GM20000 (cell line): ENCODE measurements at regions not wholly inside any gene's neighbourhood (a gene's known extent, or its start where the extent isn't known, plus 50 kb on each side); places are given as distances from the start of the nearest gene placed in this dataset.

Experiments used
- DNase-seq: peaks from one replicate; pipeline ENCODE4 v3.0.0; 2012; ENCODE audit warnings: low spot score
- TF ChIP-seq, protein P1 (sequence below): IDR thresholded peaks from 2 replicates; pipeline ENCODE4 v1.5.1; 2012; ENCODE audit warnings: mild to moderate bottlenecking, control low read depth; ENCODE audit errors: extremely low read depth, missing control alignments

GRCh38 chr10:78868456-78868855 is 200.3 kb upstream of the ZMIZ1 start:
- no peak for DNase-seq
- TF ChIP-seq, protein P1, sequence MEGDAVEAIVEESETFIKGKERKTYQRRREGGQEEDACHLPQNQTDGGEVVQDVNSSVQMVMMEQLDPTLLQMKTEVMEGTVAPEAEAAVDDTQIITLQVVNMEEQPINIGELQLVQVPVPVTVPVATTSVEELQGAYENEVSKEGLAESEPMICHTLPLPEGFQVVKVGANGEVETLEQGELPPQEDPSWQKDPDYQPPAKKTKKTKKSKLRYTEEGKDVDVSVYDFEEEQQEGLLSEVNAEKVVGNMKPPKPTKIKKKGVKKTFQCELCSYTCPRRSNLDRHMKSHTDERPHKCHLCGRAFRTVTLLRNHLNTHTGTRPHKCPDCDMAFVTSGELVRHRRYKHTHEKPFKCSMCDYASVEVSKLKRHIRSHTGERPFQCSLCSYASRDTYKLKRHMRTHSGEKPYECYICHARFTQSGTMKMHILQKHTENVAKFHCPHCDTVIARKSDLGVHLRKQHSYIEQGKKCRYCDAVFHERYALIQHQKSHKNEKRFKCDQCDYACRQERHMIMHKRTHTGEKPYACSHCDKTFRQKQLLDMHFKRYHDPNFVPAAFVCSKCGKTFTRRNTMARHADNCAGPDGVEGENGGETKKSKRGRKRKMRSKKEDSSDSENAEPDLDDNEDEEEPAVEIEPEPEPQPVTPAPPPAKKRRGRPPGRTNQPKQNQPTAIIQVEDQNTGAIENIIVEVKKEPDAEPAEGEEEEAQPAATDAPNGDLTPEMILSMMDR = no peak

DNA sequence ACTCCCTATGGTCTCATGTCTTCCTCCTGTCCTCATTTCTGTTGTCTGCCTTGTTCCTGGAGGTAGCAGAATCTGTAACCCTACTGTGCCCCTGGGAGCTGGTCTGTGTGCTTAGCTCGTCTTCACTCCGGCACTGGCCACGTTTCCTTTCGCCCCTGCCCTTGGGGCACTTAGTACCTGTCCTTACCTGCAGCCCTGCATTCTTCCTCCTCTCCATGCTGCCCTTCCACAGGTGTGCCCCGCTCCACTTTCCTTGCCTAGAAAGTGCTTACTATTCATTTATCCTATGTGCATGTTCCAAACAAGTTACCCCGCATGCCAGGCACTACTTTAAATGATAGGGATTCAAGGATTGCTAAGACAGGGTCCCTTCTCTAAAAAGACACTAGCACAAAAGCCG is 199.9 kb upstream of the ZMIZ1 start:
- TF ChIP-seq, protein P1 = no peak
- DNase-seq = no peak

DNA sequence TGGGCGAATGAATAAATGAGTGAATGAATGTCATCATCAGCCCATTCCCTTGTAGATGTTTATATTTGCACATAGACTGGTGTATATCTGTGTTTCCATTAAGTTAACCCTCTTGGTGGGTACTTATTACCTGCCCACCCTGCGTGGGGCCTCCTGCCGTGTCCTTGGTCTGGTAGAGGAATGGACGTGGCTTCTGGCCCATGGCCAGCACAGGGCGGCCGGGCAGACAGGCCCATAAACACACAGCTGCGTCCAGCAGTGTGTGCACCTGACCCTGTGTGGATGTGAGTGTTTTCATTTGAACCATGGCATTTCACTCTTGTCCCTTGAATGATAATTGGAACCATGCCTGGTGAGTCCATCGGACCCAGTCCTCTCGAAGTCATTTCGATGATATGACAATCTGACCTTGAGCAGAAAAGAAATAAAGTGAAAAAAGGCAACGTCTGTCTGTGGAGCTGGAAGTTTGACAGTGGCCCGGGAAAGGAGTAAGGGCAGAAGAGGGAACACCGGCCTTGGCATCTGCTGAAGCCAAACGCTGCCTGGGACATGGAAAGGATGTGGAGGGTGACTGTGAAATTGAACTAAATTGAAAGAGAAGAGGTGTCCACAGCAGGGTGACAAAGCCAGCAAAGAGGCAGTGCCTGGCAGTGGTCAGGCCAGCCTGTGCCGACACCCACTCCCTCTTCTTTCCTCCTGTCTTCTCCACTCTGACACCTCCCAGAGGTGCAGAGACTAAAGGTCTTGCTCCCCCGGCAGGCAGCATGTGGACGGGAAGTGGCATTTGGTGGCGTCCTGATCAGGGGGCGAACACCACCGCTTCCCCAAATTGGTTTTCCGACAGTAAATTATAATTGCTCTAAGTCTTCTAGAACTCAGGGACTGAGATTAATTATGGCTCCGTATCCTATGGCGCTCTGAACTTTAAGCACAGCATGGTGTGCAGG is 199.0 kb upstream of the ZMIZ1 start:
- no peak for DNase-seq
- TF ChIP-seq, protein P1 = no peak

DNA sequence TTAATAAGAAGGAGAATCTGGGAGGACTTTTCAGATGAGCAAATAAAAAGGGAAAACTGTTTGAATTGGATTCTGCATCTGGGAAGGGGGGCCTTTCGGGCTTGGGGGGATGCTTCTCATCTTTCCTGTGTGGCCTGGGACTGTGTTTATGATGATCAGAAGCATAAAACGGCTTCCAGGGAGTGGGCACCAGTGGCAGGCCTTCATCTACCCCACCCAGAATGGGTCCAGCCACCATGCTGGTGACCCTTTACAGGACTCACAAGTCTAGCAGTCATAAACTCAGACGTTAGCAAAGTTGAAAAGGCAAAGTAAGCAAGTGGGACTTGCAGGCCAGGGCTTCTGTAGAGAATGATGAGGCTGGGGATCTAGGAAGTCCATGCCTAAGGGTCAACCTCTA is 198.3 kb upstream of the ZMIZ1 start:
- no peak for DNase-seq
- TF ChIP-seq, protein P1 = no peak

DNA sequence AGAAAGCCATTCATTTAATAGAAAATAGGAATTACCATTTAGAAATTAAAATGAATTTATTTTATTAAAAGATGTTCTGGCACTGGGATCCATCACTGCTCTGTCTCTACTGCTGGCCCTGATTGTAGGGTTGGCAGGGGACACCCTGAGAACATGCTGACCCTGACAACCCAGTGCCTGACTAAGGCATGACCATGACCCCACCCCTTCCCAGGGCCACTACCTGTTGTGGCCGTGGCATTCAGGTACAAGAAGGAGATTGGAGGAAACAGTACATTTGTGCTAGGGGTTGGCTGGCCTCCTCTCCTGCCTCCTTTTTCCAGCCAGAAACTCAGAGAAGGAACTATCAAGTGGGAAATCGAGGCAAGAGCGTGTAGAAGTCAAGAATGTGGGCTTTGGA is 197.0 kb upstream of the ZMIZ1 start:
- TF ChIP-seq, protein P1 = no peak
- no peak for DNase-seq

DNA sequence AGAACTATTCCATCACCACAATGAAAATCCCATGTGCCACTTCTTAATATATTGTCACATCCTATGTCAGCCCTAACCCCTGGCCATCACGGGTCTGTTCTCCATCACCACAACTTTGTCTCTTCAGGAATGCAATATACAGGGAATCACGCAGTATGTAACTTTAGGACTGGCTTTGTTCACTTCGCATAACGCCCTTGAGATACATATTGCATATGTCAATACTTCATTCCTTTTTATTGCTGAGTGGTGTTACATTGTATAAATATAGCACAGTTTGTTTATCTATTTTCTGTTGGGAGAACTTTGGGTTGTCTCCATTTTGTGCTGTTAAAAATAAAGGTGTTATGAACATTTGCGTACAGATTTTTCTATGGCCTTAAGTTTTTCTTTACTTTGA is 195.4 kb upstream of the ZMIZ1 start:
- no peak for DNase-seq

DNA sequence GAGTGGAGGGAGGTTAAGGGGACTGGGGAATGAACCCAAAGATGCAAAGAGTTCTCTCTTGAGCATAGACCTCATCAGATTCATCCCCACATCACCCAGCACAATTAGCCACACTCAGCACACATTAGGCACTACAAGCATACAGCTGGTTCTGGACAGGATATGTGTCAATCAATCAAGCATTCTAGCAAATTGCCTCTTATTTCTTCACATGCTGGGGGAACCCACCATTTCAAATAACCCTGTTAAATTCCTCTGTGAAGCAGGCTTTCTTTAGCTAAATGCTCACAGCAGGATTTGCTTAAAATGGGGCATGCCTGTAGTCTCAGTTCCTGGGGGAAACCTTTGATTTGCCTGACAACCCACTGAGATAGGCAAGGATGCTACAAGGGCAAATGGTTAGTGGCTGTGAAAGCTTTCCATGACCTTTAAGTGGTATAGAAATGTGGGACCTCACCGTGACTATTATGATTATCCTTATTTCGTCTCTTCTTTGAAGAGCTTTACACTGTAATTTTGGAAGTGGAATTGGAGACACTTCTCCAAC is 193.4 kb upstream of the ZMIZ1 start:
- TF ChIP-seq, protein P1 = no peak
- DNase-seq = no peak

More for the DNA sequence above, 195.4 kb upstream of the ZMIZ1 start:
- TF ChIP-seq, protein P1 = no peak
